ENCODE measurements at regions not wholly inside any gene's neighbourhood (a gene's known extent, or its start where the extent isn't known, plus 50 kb on each side); places are given as distances from the start of the nearest gene placed in this dataset.

DNA sequence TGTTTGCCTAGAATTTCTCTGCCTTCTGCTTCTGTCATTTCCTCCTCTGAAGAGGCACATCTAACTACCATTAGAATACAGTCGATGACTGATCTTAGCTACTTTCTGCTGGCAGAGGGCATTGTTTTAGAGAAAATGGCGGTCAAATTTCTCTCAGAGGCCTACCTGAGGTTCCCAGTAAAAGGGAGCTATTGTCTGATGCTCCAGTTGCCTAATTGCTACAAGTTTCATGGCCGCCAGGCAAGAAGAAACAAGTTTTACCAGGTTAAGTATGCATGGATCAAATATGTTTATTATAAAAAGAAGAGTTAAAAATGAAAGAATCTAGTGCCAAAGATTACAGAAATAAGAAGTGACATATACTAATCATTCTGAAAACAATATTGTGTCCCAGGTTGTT is 416.6 kb downstream of the DSC3 start:
- TF ChIP-seq, protein P1, sequence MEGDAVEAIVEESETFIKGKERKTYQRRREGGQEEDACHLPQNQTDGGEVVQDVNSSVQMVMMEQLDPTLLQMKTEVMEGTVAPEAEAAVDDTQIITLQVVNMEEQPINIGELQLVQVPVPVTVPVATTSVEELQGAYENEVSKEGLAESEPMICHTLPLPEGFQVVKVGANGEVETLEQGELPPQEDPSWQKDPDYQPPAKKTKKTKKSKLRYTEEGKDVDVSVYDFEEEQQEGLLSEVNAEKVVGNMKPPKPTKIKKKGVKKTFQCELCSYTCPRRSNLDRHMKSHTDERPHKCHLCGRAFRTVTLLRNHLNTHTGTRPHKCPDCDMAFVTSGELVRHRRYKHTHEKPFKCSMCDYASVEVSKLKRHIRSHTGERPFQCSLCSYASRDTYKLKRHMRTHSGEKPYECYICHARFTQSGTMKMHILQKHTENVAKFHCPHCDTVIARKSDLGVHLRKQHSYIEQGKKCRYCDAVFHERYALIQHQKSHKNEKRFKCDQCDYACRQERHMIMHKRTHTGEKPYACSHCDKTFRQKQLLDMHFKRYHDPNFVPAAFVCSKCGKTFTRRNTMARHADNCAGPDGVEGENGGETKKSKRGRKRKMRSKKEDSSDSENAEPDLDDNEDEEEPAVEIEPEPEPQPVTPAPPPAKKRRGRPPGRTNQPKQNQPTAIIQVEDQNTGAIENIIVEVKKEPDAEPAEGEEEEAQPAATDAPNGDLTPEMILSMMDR (conservative IDR thresholded peaks at IDR 0.05; ENCODE audit: low read depth, low read length), result no peak
- TF ChIP-seq EZH2 (IDR thresholded peaks at IDR 0.05; ENCODE audit: borderline replicate concordance, low read depth, low read length, poor library complexity, severe bottlenecking), result no peak

Data from A673 (cell line).